SH-SY5Y (cell line): ENCODE measurements at regions not wholly inside any gene's neighbourhood (a gene's known extent, or its start where the extent isn't known, plus 50 kb on each side); places are given as distances from the start of the nearest gene placed in this dataset.

Experiments
- GATA2 ChIP-seq: IDR thresholded peaks from 2 replicates; pipeline ENCODE4 v1.6.1; 2011; ENCODE audit warnings: mild to moderate bottlenecking, low read depth, low read length
- GATA3 ChIP-seq: IDR thresholded peaks from 2 replicates; pipeline ENCODE4 v1.6.1; 2011; ENCODE audit warnings: low read depth, mild to moderate bottlenecking, low read length, moderate library complexity

DNA sequence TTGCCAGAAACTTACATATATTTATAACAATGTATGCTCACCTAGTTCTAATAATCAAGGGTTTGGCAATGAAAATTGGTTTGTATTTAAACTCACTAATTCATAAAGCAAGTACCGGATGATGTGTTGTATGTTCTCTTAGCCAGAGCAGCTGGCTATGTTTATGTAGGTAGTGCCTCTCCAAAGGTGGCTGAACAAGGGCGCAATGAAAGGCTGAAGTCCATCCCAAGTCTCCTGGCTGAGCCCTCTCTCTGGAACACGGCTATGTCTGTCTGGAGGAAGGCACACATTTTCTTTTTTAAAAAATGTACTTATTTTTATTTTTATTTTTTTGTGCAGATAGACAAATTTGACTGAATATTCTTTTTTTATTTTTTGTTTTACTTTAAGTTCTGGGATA lies 141.2 kb upstream of the DAB2 start:
- no peak for TF ChIP-seq GATA2
- no peak for TF ChIP-seq GATA3
